ENCODE measurements at regions not wholly inside any gene's neighbourhood (a gene's known extent, or its start where the extent isn't known, plus 50 kb on each side); places are given as distances from the start of the nearest gene placed in this dataset.

GRCh38 chr22:48436201-48436931 is 1391.3 kb downstream of the BRD1 start:
- TF ChIP-seq, protein P1, sequence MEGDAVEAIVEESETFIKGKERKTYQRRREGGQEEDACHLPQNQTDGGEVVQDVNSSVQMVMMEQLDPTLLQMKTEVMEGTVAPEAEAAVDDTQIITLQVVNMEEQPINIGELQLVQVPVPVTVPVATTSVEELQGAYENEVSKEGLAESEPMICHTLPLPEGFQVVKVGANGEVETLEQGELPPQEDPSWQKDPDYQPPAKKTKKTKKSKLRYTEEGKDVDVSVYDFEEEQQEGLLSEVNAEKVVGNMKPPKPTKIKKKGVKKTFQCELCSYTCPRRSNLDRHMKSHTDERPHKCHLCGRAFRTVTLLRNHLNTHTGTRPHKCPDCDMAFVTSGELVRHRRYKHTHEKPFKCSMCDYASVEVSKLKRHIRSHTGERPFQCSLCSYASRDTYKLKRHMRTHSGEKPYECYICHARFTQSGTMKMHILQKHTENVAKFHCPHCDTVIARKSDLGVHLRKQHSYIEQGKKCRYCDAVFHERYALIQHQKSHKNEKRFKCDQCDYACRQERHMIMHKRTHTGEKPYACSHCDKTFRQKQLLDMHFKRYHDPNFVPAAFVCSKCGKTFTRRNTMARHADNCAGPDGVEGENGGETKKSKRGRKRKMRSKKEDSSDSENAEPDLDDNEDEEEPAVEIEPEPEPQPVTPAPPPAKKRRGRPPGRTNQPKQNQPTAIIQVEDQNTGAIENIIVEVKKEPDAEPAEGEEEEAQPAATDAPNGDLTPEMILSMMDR (IDR thresholded peaks at IDR 0.05): no peak
- no peak for TF ChIP-seq EZH2 (IDR thresholded peaks at IDR 0.05; ENCODE audit: borderline replicate concordance, insufficient read depth, low read depth, low read length, poor library complexity, severe bottlenecking)
